ENCODE measurements at regions not wholly inside any gene's neighbourhood (a gene's known extent, or its start where the extent isn't known, plus 50 kb on each side); places are given as distances from the start of the nearest gene placed in this dataset.

DNA sequence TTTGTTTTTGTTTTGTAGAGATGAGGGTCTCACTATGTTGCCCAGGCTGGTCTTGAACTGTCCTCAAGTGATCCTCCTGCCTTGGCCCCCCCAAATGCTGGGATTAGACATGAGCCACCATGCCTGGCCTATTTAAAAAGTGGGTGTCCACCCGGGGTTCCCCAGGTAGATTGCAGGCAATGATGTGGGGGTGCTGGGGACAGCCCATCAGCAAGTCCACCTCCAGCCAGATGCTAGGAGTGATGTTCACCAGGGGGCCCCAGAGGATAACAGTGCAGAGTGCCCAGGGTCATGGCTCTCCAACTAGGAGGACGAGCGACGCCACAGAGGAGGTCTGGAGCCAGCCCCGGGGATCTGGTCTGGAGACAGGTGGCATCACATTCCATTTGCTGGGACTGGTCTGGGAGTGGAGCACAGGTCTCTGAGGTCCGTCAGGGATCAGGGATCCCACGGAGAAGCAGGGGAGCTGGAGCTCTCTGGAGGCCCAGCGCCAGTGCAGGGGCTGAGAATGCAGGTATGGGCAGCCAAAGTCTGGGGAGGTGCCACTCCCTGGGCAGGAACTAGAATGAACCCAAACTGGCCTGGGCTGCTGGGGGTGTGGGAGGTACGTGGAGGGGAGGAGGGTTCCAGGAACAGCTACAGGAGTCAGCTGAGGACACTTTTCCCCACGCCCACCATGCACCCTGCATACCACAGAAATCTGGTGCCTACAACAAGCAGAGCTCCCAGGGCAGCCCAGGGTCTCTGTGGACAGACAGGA is 51.2 kb upstream of the PCSK6 start:
- peaks cover 13% of the 10 kb centered on the region for H3K4me1 Mint-ChIP-seq (ENCODE audit: low read depth, unreplicated experiment)
- Histone ChIP-seq H3K4me1 (no peaks in the 10 kb centered on the region), H3K9me3 (no peaks in the 10 kb centered on the region), H3K4me3 (ENCODE audit: low read depth, low read length) (no peak overlapping the region), H3K36me3 (ENCODE audit: control insufficient read depth, insufficient read depth, low read length) (no peaks in the 10 kb centered on the region), H3K27me3 (replicated peaks; ENCODE audit: control insufficient read depth, insufficient read depth, low read length) (no peaks in the 10 kb centered on the region)
- no peaks in the 10 kb centered on the region for H3K27me3 Mint-ChIP-seq (ENCODE audit: insufficient read depth, unreplicated experiment)
- intact Hi-C loops (cut with micrococcal nuclease; ENCODE audit: unreplicated experiment): loop anchor here (1.0 kb wide), 1 partner anchor 101 kb away; no protein-coding TSS in a partner anchor
- H3K9me3 Mint-ChIP-seq (ENCODE audit: unreplicated experiment): no peaks in the 10 kb centered on the region
- TF ChIP-seq, protein P1, sequence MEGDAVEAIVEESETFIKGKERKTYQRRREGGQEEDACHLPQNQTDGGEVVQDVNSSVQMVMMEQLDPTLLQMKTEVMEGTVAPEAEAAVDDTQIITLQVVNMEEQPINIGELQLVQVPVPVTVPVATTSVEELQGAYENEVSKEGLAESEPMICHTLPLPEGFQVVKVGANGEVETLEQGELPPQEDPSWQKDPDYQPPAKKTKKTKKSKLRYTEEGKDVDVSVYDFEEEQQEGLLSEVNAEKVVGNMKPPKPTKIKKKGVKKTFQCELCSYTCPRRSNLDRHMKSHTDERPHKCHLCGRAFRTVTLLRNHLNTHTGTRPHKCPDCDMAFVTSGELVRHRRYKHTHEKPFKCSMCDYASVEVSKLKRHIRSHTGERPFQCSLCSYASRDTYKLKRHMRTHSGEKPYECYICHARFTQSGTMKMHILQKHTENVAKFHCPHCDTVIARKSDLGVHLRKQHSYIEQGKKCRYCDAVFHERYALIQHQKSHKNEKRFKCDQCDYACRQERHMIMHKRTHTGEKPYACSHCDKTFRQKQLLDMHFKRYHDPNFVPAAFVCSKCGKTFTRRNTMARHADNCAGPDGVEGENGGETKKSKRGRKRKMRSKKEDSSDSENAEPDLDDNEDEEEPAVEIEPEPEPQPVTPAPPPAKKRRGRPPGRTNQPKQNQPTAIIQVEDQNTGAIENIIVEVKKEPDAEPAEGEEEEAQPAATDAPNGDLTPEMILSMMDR (IDR thresholded peaks at IDR 0.05; ENCODE audit: insufficient read depth in 1 of 2, low read depth in 1 of 2, low read length in 1 of 2, severe bottlenecking in 1 of 2, unreplicated experiment in 1 of 2): peak in 1 of 2 experiments; percentile 22
- no peak overlapping the region for H3K27ac Mint-ChIP-seq (ENCODE audit: unreplicated experiment)
- no TSS peak for BruUV-seq (replicated peaks)
- H3K36me3 Mint-ChIP-seq (ENCODE audit: insufficient read depth, unreplicated experiment): no peaks in the 10 kb centered on the region
- no peak overlapping the region for H3K4me3 Mint-ChIP-seq (ENCODE audit: unreplicated experiment)
- CTCF ChIA-PET: no interaction called here
- POLR2A ChIA-PET: no interaction called here
- DNase-seq: no peak

DNA sequence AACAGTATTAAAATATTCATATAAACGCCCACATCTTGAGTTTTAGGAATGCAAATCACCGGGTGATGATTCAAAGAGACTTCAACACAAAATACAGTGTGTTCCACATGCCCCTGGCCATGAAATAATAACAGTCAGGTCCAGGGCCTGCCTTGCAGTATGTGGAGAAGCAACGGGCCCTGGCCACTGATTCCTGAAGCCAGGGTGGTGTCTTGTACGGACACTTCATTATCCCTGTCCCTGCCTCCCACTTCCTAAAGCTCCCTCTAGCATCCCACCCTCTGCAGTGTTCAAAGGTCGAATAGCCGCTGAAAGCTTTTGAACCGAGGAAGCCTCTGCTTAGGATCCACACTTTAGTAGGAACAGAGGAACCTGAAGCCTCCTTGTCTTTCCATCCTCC is 50.4 kb upstream of the PCSK6 start:
- H3K36me3 ChIP-seq (ENCODE audit: control insufficient read depth, insufficient read depth, low read length): no peaks in the 10 kb centered on the region
- peaks cover 18% of the 10 kb centered on the region for H3K4me1 Mint-ChIP-seq (ENCODE audit: low read depth, unreplicated experiment)
- H3K9me3 Mint-ChIP-seq (ENCODE audit: unreplicated experiment): no peaks in the 10 kb centered on the region
- H3K36me3 Mint-ChIP-seq (ENCODE audit: insufficient read depth, unreplicated experiment): no peaks in the 10 kb centered on the region
- no peak for DNase-seq
- H3K4me1 ChIP-seq: no peaks in the 10 kb centered on the region
- TF ChIP-seq, protein P1 (IDR thresholded peaks at IDR 0.05; ENCODE audit: insufficient read depth in 1 of 2, low read depth in 1 of 2, low read length in 1 of 2, severe bottlenecking in 1 of 2, unreplicated experiment in 1 of 2): no peak
- H3K9me3 ChIP-seq: no peaks in the 10 kb centered on the region
- H3K27me3 ChIP-seq (replicated peaks; ENCODE audit: control insufficient read depth, insufficient read depth, low read length): no peaks in the 10 kb centered on the region
- intact Hi-C loops (cut with micrococcal nuclease; ENCODE audit: unreplicated experiment): loop anchor here (1.0 kb wide), 2 partner anchors 38 to 101 kb away; no protein-coding TSS in a partner anchor
- no peaks in the 10 kb centered on the region for H3K27me3 Mint-ChIP-seq (ENCODE audit: insufficient read depth, unreplicated experiment)
- POLR2A ChIA-PET: no interaction called here
- no peak overlapping the region for H3K4me3 ChIP-seq (ENCODE audit: low read depth, low read length)
- CTCF ChIA-PET: no interaction called here
- no peak overlapping the region for H3K4me3 Mint-ChIP-seq (ENCODE audit: unreplicated experiment)
- no TSS peak for BruUV-seq (replicated peaks)
- no peak overlapping the region for H3K27ac Mint-ChIP-seq (ENCODE audit: unreplicated experiment)

DNA sequence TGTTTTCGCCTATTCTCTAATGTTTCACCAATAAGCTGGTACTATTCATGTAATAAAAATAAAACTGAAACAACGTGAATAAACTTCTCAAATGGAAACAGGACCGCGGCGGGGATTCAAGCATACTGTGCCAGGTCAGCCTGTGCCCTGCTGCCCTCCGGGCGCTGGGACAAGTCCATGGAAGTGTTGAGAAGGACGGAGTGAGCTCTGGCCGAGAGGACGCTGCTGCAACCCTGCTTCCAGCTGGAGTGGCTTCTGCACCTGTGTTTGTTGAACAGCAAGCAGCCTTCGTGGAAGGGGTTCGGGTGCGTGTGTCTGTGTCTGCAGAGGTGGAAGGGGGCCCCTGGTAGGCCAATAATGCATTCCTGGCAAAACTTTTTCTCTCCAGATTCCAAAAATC is 50.0 kb upstream of the PCSK6 start:
- Histone ChIP-seq H3K36me3 (ENCODE audit: control insufficient read depth, insufficient read depth, low read length) (no peaks in the 10 kb centered on the region), H3K9me3 (no peaks in the 10 kb centered on the region), H3K4me1 (no peaks in the 10 kb centered on the region), H3K27me3 (replicated peaks; ENCODE audit: control insufficient read depth, insufficient read depth, low read length) (no peaks in the 10 kb centered on the region), H3K4me3 (ENCODE audit: low read depth, low read length) (no peak overlapping the region)
- TF ChIP-seq, protein P1 (IDR thresholded peaks at IDR 0.05; ENCODE audit: insufficient read depth in 1 of 2, low read depth in 1 of 2, low read length in 1 of 2, severe bottlenecking in 1 of 2, unreplicated experiment in 1 of 2): no peak
- CTCF ChIA-PET: no interaction called here
- peaks cover 18% of the 10 kb centered on the region for H3K4me1 Mint-ChIP-seq (ENCODE audit: low read depth, unreplicated experiment)
- POLR2A ChIA-PET: no interaction called here
- intact Hi-C loops (cut with micrococcal nuclease; ENCODE audit: unreplicated experiment): loop anchor here (1.0 kb wide), 1 partner anchor 37 kb away; no protein-coding TSS in a partner anchor
- H3K27me3 Mint-ChIP-seq (ENCODE audit: insufficient read depth, unreplicated experiment): no peaks in the 10 kb centered on the region
- no peaks in the 10 kb centered on the region for H3K9me3 Mint-ChIP-seq (ENCODE audit: unreplicated experiment)
- H3K4me3 Mint-ChIP-seq (ENCODE audit: unreplicated experiment): no peak overlapping the region
- no peak for DNase-seq
- H3K27ac Mint-ChIP-seq (ENCODE audit: unreplicated experiment): no peak overlapping the region
- H3K36me3 Mint-ChIP-seq (ENCODE audit: insufficient read depth, unreplicated experiment): no peaks in the 10 kb centered on the region
- BruUV-seq (replicated peaks): no TSS peak

Measured in Caco-2 (cell line).